AG04450 (cell line): ENCODE measurements at regions not wholly inside any gene's neighbourhood (a gene's known extent, or its start where the extent isn't known, plus 50 kb on each side); places are given as distances from the start of the nearest gene placed in this dataset.

Experiments
- CTCF ChIA-PET: fragments of 300-600, 350-600 bp; formaldehyde crosslinking; extraction: SDS; loops from one replicate; lab custom pipeline; 2022; ENCODE audit warnings: antibody characterized with exemption, inconsistent platforms; lab: Charles Lee
- POLR2A ChIA-PET: fragments of 350-600 bp; formaldehyde crosslinking; extraction: SDS; loops from one replicate; lab custom pipeline; 2021; ENCODE audit warnings: antibody characterized with exemption, inconsistent platforms; lab: Yijun Ruan, JAX
- DNase-seq: peaks from one replicate; pipeline ENCODE4 v3.0.0-alpha.2; 2011; ENCODE audit warnings: low read depth, low spot score
- H3K27ac ChIP-seq: one replicate; pipeline ENCODE4 v1.5.1; 2012; ENCODE audit warnings: low read depth, low read length, control low read depth
- H3K27me3 ChIP-seq: one replicate; pipeline ENCODE4 v1.6.0; 2012; ENCODE audit warnings: low read length; ENCODE audit not compliant: control insufficient read depth, insufficient read depth
- H3K4me3 ChIP-seq: 2 replicates; pipeline ENCODE4 v1.5.1; 2011; ENCODE audit warnings: mild to moderate bottlenecking, low read depth, low read length, control low read depth
- H3K9me3 ChIP-seq: 2 replicates; pipeline ENCODE4 v1.5.1; 2012; ENCODE audit warnings: low read length; ENCODE audit not compliant: control insufficient read depth, insufficient read depth
- TF ChIP-seq, protein P1 (sequence below): IDR thresholded peaks from 2 replicates; pipeline ENCODE4 v1.5.1; 2011; ENCODE audit warnings: low read depth, low read length, control low read depth, inconsistent platforms

DNA sequence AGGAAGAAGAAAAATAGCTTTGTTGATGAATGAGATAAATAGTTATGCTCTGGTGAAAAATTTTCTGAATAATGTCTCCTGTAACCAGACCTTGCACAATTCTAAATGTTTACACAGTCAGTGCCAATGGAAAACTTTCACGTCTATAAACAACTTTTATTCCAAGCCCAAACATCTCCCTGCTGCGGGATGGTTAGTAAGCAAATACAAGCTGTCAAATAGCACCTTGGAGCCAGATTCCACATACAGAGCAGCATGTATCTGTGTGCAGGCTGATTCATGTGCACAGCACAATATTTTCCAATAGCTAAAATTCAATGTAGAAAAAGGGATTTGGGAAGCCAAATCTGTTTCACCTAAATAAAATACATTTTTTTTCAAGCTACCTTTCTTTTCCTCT, 813.3 kb downstream of the HACE1 start:
- Histone ChIP-seq H3K27me3 (no peaks in the 10 kb centered on the region), H3K27ac (no peak overlapping the region), H3K4me3 (no peak overlapping the region), H3K9me3 (no peaks in the 10 kb centered on the region)
- CTCF ChIA-PET: no interaction called here
- DNase-seq: no peak
- POLR2A ChIA-PET: no interaction called here
- TF ChIP-seq, protein P1, sequence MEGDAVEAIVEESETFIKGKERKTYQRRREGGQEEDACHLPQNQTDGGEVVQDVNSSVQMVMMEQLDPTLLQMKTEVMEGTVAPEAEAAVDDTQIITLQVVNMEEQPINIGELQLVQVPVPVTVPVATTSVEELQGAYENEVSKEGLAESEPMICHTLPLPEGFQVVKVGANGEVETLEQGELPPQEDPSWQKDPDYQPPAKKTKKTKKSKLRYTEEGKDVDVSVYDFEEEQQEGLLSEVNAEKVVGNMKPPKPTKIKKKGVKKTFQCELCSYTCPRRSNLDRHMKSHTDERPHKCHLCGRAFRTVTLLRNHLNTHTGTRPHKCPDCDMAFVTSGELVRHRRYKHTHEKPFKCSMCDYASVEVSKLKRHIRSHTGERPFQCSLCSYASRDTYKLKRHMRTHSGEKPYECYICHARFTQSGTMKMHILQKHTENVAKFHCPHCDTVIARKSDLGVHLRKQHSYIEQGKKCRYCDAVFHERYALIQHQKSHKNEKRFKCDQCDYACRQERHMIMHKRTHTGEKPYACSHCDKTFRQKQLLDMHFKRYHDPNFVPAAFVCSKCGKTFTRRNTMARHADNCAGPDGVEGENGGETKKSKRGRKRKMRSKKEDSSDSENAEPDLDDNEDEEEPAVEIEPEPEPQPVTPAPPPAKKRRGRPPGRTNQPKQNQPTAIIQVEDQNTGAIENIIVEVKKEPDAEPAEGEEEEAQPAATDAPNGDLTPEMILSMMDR: no peak

DNA sequence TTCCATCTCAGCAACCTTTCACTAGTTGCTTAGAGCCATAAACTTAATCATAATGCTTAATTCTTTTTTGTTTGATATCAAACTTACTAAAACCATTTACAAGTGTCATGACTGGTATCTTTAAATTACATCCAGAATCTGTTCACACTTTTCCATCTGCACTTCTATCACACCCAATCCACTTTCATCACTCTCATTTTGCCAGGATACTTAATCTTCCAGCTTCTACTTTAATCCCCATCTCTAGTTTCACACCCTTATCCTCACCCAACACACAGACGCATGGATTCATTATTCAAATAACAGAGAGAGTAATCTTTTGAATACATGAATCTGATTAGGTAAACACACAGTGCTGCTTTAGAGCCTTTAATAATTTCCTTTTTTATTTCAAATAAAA, 828.4 kb downstream of the HACE1 start:
- DNase-seq: no peak
- CTCF ChIA-PET: no interaction called here
- H3K27me3 ChIP-seq: no peaks in the 10 kb centered on the region
- H3K4me3 ChIP-seq: no peak overlapping the region
- H3K27ac ChIP-seq: no peak overlapping the region
- peaks cover under 1% of the 10 kb centered on the region; the same call in 1 of the 2 replicates for H3K9me3 ChIP-seq
- POLR2A ChIA-PET: no interaction called here
- TF ChIP-seq, protein P1: no peak

DNA sequence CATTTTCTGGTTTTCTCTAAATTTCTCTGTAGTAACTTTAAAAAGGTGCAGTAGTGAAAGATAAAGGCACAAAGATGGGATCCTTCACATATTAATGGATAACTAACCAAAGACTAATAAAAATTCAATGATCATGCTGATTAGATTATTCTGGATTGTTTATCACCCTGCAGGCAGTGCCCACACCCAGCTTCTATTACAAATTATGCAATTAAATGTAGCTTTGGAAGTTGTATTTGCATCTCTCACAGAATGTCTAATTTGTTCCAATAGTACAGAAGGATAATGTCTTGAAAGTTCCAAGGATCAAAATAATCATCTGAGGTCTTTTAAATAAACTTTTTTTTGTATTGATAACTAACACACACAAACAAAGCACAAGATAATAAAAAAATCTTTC, 837.6 kb downstream of the HACE1 start:
- POLR2A ChIA-PET: no interaction called here
- Histone ChIP-seq H3K27me3 (no peaks in the 10 kb centered on the region), H3K4me3 (no peak overlapping the region), H3K9me3 (peaks cover 5% of the 10 kb centered on the region; the same call in 1 of the 2 replicates), H3K27ac (no peak overlapping the region)
- DNase-seq: no peak
- TF ChIP-seq, protein P1: no peak
- CTCF ChIA-PET: no interaction called here

DNA sequence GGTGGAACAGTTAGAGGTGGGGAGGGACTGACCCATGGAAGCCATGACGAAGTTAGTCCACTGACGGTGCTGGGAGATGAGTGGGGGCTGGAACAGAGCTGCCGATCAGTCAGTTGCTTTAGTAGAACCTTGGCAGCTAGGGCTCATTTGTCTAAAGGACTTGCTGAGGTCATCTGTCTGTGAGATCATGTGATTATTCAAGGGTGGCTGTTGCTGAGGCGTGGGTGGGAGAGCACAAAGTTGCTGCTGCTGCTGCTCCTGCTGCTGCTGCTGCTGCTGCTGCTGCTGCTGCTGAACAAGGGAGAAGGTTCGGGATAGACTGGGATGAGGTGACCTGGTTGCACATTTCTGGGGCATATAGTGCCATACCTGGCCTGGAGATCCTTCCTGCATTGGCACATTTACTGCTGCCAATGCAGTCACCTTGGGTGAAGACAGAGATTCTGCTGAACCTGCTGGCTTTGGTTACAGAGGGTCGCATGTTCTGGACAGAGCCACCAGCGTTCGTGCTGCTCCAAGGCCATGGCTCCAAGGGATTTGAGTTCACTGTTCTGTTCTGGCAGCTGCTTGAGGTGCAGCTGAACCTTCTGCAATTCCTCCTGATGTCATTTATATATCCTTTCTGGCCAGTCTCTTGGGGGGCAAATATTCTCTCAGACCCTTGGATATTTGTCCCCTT, 840.5 kb downstream of the HACE1 start:
- no peak for DNase-seq
- H3K9me3 ChIP-seq: no peaks in the 10 kb centered on the region; the same call in 1 of the 2 replicates
- TF ChIP-seq, protein P1: no peak
- H3K27me3 ChIP-seq: no peaks in the 10 kb centered on the region
- H3K4me3 ChIP-seq: no peak overlapping the region
- CTCF ChIA-PET: no interaction called here
- POLR2A ChIA-PET: no interaction called here
- no peak overlapping the region for H3K27ac ChIP-seq

DNA sequence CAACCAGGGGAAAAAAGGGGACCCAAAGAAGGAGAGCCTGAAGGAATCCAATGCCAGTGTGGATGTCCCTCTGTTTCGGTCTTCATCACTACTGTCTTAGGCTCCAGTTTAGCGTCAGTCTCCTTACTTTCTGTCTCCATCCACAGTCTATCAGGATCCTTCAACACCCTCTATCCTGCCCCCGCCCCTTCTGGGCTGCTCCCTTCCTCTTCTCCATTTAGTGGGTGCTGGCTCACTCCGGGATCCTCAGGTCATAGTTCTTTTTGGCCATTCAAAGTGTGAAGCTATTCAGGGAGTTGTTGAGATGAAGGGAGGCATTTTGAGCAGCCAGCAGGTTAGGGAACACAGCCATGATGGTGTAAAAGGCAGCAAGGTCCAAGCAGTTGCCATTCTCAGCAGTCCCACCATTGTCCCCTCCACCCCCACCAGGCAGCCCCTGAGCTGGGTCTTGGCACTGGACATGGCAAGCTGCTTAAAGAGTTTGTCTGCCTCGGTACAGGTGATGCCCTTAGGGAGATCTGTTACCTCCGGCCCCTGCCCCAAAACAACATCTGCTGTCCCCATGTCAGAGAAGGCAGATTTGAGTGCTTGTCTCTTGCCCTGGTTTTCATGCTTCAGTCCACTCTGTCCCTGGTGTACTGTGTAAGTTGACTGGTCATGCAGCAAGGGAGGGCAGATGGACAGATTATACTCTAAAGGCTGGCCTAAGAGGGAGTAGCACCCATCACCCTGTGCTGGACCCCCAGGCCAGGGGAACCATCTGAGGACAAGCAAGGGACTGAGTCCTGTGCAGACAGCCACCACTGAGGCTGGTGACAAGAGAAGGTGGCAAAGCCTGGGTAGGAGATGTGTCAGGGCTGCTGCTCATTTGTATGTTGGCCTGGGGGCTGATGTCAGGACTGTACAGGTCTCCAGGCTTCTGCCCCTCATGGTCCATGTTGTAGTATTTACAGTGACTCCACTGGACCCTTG, 842.0 kb downstream of the HACE1 start:
- H3K4me3 ChIP-seq: no peak overlapping the region
- CTCF ChIA-PET: no interaction called here
- TF ChIP-seq, protein P1: no peak
- H3K27ac ChIP-seq: no peak overlapping the region
- H3K9me3 ChIP-seq: no peaks in the 10 kb centered on the region; the same call in 1 of the 2 replicates
- H3K27me3 ChIP-seq: no peaks in the 10 kb centered on the region
- DNase-seq: no peak
- POLR2A ChIA-PET: no interaction called here
